ENCODE measurements at regions not wholly inside any gene's neighbourhood (a gene's known extent, or its start where the extent isn't known, plus 50 kb on each side); places are given as distances from the start of the nearest gene placed in this dataset.
A peak's percentile ranks its signal among the peaks of the same experiment; 100 is the strongest.

DNA sequence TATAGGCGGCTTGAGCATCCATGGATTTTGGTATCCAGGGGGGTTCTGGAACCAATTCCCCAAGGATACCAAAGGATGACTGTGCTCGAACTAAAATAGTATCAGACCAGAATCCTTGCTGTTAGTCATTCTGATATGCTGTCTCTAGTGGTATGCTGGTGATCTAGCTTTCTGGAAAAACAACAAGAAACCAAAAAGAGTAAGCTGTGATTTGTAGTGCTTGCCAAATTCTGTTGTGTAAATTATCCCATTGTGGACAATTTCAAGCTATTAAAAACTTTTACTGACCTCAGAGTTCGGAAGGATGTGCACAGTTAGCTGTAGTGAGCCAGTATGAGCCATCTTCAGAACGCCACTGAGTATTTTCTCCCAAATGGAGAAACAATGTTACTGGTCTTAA, 99.0 kb upstream of the FBN2 start:
- Histone ChIP-seq H3K27me3 (ENCODE audit: control insufficient read depth, insufficient read depth, low read length) (no peaks in the 10 kb centered on the region), H3K4me3 (ENCODE audit: insufficient read depth, low read depth, low read length) (no peak overlapping the region), H3K36me3 (replicated peaks; ENCODE audit: control insufficient read depth, insufficient read depth, low read length) (no peaks in the 10 kb centered on the region)
- DNase-seq: no peak

- DNase-seq: no peak
- Histone ChIP-seq H3K27me3 (ENCODE audit: control insufficient read depth, insufficient read depth, low read length) (no peaks in the 10 kb centered on the region), H3K4me3 (ENCODE audit: insufficient read depth, low read depth, low read length) (no peak overlapping the region), H3K36me3 (replicated peaks; ENCODE audit: control insufficient read depth, insufficient read depth, low read length) (no peaks in the 10 kb centered on the region)
Measured at GRCh38 chr5:128641861-128642260, 103.8 kb upstream of the FBN2 start.

GRCh38 chr5:128644863-128645262, 106.8 kb upstream of the FBN2 start:
- DNase-seq: no peak
- no peaks in the 10 kb centered on the region for H3K36me3 ChIP-seq (replicated peaks; ENCODE audit: control insufficient read depth, insufficient read depth, low read length)
- no peaks in the 10 kb centered on the region for H3K27me3 ChIP-seq (ENCODE audit: control insufficient read depth, insufficient read depth, low read length)
- H3K4me3 ChIP-seq (ENCODE audit: insufficient read depth, low read depth, low read length): no peak overlapping the region

- Histone ChIP-seq H3K27me3 (ENCODE audit: control insufficient read depth, insufficient read depth, low read length) (no peaks in the 10 kb centered on the region), H3K4me3 (ENCODE audit: insufficient read depth, low read depth, low read length) (no peak overlapping the region), H3K36me3 (replicated peaks; ENCODE audit: control insufficient read depth, insufficient read depth, low read length) (no peaks in the 10 kb centered on the region)
- DNase-seq: no peak
Measured at GRCh38 chr5:128645581-128645980, 107.5 kb upstream of the FBN2 start.

DNA sequence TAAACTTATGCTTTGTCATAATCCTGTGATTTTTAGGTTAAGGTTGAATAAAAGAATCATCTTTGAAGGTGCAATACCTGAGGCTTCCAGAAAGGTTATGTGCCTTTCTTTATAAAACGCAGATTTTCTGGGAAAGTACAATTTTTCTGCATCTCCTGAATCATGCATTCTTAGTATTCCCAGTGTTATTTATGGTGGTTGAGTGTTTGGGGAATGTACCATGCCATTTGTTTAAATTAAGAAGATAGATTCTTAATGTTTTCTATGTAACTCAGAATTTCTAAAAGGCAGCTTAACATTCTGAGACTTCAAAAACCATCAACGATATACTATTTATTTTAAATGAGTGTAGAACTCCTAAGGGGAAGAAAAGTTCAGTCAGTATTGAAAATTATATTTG, 108.1 kb upstream of the FBN2 start:
- DNase-seq: no peak
- Histone ChIP-seq H3K27me3 (ENCODE audit: control insufficient read depth, insufficient read depth, low read length) (no peaks in the 10 kb centered on the region), H3K36me3 (replicated peaks; ENCODE audit: control insufficient read depth, insufficient read depth, low read length) (no peaks in the 10 kb centered on the region)

GRCh38 chr5:128649192-128649591, 111.1 kb upstream of the FBN2 start:
- no peaks in the 10 kb centered on the region for H3K36me3 ChIP-seq (replicated peaks; ENCODE audit: control insufficient read depth, insufficient read depth, low read length)
- no peak for DNase-seq
- no peak overlapping the region for H3K4me3 ChIP-seq (ENCODE audit: insufficient read depth, low read depth, low read length)
- H3K27me3 ChIP-seq (ENCODE audit: control insufficient read depth, insufficient read depth, low read length): no peaks in the 10 kb centered on the region

More for the DNA sequence above, 108.1 kb upstream of the FBN2 start:
- H3K4me3 ChIP-seq (ENCODE audit: insufficient read depth, low read depth, low read length): no peak overlapping the region

DNA sequence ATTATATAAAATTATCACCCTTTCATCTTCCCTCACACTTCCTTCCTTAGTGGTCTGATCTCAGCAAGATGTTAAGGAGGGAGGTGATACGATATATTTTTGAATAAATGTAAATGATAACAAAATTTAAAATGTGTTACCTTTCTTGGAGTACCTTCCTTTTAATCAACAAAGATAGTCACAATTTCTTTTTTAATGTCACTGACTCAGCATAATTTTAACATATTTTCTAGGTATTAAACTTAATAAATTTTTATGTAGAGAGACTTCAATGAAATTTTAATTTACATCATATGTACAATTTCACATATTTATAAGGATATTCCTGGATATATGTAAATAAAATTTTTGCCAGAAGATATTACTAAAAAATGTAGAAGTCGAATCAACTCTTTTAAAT, 125.0 kb upstream of the FBN2 start:
- Histone ChIP-seq H3K4me3 (ENCODE audit: insufficient read depth, low read depth, low read length) (no peak overlapping the region), H3K36me3 (replicated peaks; ENCODE audit: control insufficient read depth, insufficient read depth, low read length) (no peaks in the 10 kb centered on the region), H3K27me3 (ENCODE audit: control insufficient read depth, insufficient read depth, low read length) (no peaks in the 10 kb centered on the region)
- no peak for DNase-seq

DNA sequence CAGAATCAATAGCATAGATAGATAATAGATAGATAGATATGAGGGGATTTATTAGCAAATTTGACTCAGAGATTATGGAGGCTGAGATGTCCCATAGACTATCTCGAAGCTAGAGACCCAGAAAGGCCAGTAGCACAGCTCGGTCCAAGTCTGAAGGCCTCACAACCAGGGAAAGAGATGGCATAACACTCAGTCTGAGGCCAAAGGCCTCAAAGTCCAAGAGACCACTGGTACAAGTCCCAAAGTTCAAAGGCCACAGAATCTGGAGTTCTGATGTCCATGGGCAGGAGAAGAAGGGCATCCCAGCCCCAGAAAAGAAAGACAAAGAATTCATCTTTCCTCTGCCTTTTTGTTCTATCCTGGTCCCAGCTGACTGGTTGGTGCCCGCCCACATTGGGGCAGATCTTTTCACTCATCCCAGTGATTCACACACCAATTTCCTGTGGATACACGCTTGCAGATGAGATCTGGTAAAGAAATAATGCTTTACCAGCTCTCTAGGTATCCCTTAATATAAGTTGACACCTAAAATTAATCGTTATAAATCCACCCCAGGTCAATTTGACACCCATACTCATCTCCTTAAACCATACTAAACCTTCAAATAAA, 127.8 kb upstream of the FBN2 start:
- DNase-seq: no peak
- Histone ChIP-seq H3K27me3 (ENCODE audit: control insufficient read depth, insufficient read depth, low read length) (no peaks in the 10 kb centered on the region), H3K36me3 (replicated peaks; ENCODE audit: control insufficient read depth, insufficient read depth, low read length) (no peaks in the 10 kb centered on the region), H3K4me3 (ENCODE audit: insufficient read depth, low read depth, low read length) (no peak overlapping the region)

DNA sequence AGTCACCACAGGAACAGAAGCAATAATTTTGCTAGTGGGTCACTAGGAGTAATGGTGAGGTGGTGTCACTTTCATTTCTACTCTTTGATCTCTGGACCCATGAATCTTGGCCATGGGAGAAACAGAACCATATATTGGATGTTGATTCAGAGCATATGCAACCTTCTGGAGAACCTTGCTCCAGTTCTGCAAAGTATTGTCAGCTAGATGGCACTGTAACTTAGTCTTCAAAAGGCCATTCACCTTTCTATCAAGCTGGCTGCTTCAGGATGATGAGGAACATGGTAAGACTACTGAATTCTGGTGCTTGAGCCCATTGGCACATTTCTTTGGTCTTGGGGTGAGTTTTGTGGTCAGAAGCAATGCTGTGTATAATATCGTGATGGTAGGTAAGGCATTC, 129.1 kb upstream of the FBN2 start:
- DNase-seq: no peak

GRCh38 chr5:128667751-128668150, 129.7 kb upstream of the FBN2 start:
- Histone ChIP-seq H3K36me3 (replicated peaks; ENCODE audit: control insufficient read depth, insufficient read depth, low read length) (no peaks in the 10 kb centered on the region), H3K27me3 (ENCODE audit: control insufficient read depth, insufficient read depth, low read length) (no peaks in the 10 kb centered on the region), H3K4me3 (ENCODE audit: insufficient read depth, low read depth, low read length) (no peak overlapping the region)
- DNase-seq: no peak

More for the DNA sequence above, 129.1 kb upstream of the FBN2 start:
- Histone ChIP-seq H3K27me3 (ENCODE audit: control insufficient read depth, insufficient read depth, low read length) (no peaks in the 10 kb centered on the region), H3K4me3 (ENCODE audit: insufficient read depth, low read depth, low read length) (no peak overlapping the region), H3K36me3 (replicated peaks; ENCODE audit: control insufficient read depth, insufficient read depth, low read length) (no peaks in the 10 kb centered on the region)

- Histone ChIP-seq H3K27me3 (ENCODE audit: control insufficient read depth, insufficient read depth, low read length) (no peaks in the 10 kb centered on the region), H3K36me3 (replicated peaks; ENCODE audit: control insufficient read depth, insufficient read depth, low read length) (no peaks in the 10 kb centered on the region), H3K4me3 (ENCODE audit: insufficient read depth, low read depth, low read length) (no peak overlapping the region)
- DNase-seq: no peak
Measured at GRCh38 chr5:128668921-128669320, 130.9 kb upstream of the FBN2 start.

GRCh38 chr5:128669803-128670202, 131.8 kb upstream of the FBN2 start:
- Histone ChIP-seq H3K4me3 (ENCODE audit: insufficient read depth, low read depth, low read length) (no peak overlapping the region), H3K36me3 (replicated peaks; ENCODE audit: control insufficient read depth, insufficient read depth, low read length) (no peaks in the 10 kb centered on the region), H3K27me3 (ENCODE audit: control insufficient read depth, insufficient read depth, low read length) (no peaks in the 10 kb centered on the region)
- no peak for DNase-seq

GRCh38 chr5:128671943-128672342, 133.9 kb upstream of the FBN2 start:
- no peak overlapping the region for H3K4me3 ChIP-seq (ENCODE audit: insufficient read depth, low read depth, low read length)
- H3K36me3 ChIP-seq (replicated peaks; ENCODE audit: control insufficient read depth, insufficient read depth, low read length): no peaks in the 10 kb centered on the region
- no peak for DNase-seq
- no peaks in the 10 kb centered on the region for H3K27me3 ChIP-seq (ENCODE audit: control insufficient read depth, insufficient read depth, low read length)

- no peak overlapping the region for H3K4me3 ChIP-seq (ENCODE audit: insufficient read depth, low read depth, low read length)
Measured at GRCh38 chr5:128673000-128673399, 135.0 kb upstream of the FBN2 start.

DNA sequence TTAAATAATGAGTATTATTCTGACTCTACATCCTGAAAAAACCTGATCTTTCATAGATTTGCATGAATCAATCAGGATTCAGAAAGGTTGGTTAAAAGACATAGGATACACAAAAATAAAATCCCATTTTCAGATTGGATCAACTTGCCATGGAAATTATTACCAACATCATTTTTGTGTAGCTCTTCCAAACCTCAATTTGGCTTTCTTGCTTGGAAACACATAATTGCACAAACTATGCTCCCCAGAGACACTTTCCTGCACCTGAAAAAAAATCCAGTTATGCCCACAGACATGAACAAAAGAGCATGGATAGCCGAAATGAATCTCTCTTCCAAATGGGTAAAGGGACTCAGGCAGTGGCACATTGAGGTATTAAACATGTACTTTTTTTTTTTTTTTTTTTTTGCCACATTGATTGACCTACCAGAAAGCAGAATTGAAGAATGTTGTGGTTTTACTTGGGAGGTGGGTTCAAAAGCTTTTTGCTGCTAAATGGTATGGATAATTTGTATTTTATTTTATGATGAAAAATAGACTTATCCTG, 135.4 kb upstream of the FBN2 start:
- H3K36me3 ChIP-seq (replicated peaks; ENCODE audit: control insufficient read depth, insufficient read depth, low read length): no peaks in the 10 kb centered on the region
- H3K4me3 ChIP-seq (ENCODE audit: insufficient read depth, low read depth, low read length): no peak overlapping the region

More at GRCh38 chr5:128673000-128673399, 135.0 kb upstream of the FBN2 start:
- no peaks in the 10 kb centered on the region for H3K36me3 ChIP-seq (replicated peaks; ENCODE audit: control insufficient read depth, insufficient read depth, low read length)
- no peaks in the 10 kb centered on the region for H3K27me3 ChIP-seq (ENCODE audit: control insufficient read depth, insufficient read depth, low read length)
- DNase-seq: no peak

DNA sequence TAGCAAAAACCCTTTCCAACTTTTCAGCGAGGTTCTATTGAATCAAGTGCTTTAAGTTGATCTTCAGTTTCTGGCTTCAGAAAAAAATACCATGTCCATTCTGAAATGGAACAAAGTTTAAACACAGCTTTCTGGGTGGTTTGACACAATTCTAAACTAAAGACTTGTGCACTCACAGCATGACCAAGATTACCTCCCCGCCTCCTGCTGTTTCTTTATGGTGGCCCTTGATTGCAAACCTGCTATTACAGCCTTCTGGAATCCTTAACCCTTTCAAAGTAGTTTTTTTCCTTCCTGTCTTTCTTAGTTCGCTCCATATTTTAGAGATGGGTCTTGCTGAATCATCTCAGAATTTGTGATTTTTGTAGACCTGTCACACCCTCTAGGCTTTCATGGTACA, 135.9 kb upstream of the FBN2 start:
- peak; percentile 8 for DNase-seq
- no peak overlapping the region for H3K4me3 ChIP-seq (ENCODE audit: insufficient read depth, low read depth, low read length)
- no peaks in the 10 kb centered on the region for H3K27me3 ChIP-seq (ENCODE audit: control insufficient read depth, insufficient read depth, low read length)
- no peaks in the 10 kb centered on the region for H3K36me3 ChIP-seq (replicated peaks; ENCODE audit: control insufficient read depth, insufficient read depth, low read length)

More for the DNA sequence above, 135.4 kb upstream of the FBN2 start:
- no peak for DNase-seq
- H3K27me3 ChIP-seq (ENCODE audit: control insufficient read depth, insufficient read depth, low read length): no peaks in the 10 kb centered on the region

Measured in H7 (cell line).